ENCODE measurements at regions not wholly inside any gene's neighbourhood (a gene's known extent, or its start where the extent isn't known, plus 50 kb on each side); places are given as distances from the start of the nearest gene placed in this dataset.

- Histone ChIP-seq H3K4me3 (ENCODE audit: low read depth in 1 of 3, low read length in 3 of 3) (no peak overlapping the region), H3K36me3 (ENCODE audit: control insufficient read depth in 3 of 3, insufficient read depth in 2 of 3, low read depth in 1 of 3, low read length in 3 of 3) (no peaks in the 10 kb centered on the region), H3K9me3 (ENCODE audit: control insufficient read depth in 2 of 2, insufficient read depth in 1 of 2, low read depth in 1 of 2, low read length in 1 of 2) (no peaks in the 10 kb centered on the region), H3K27me3 (ENCODE audit: control insufficient read depth in 3 of 3, insufficient read depth in 3 of 3, low read length in 3 of 3) (no peaks in the 10 kb centered on the region), H3K4me1 (ENCODE audit: control insufficient read depth in 3 of 3, insufficient read depth in 2 of 3, low read depth in 1 of 3, low read length in 2 of 3) (peaks cover 0 to 6% (median 0%) of the 10 kb centered on the region in 3 donors), H3K27ac (ENCODE audit: low read depth in 1 of 3, low read length in 2 of 3) (no peak overlapping the region)
- whole genome bisulfite sequencing, 3 donors = 76 to 79% (median 79%) methylated on average over 3 of the region's 3 CpGs
- no peak for FAIRE-seq
- no peak for DNase-seq
Measured at GRCh38 chr6:142567461-142567860, 265.7 kb downstream of the ADGRG6 start.

GRCh38 chr6:142568857-142569597 lies 267.2 kb downstream of the ADGRG6 start:
- no peak for FAIRE-seq
- no peak for DNase-seq
- 69 to 93% (median 76%) methylated on average over 1 of the region's 1 CpG for WGBS, 3 donors
- Histone ChIP-seq H3K4me1 (ENCODE audit: control insufficient read depth in 3 of 3, insufficient read depth in 2 of 3, low read depth in 1 of 3, low read length in 2 of 3) (peaks cover 0 to 7% (median 0%) of the 10 kb centered on the region in 3 donors), H3K36me3 (ENCODE audit: control insufficient read depth in 3 of 3, insufficient read depth in 2 of 3, low read depth in 1 of 3, low read length in 3 of 3) (no peaks in the 10 kb centered on the region), H3K27ac (ENCODE audit: low read depth in 1 of 3, low read length in 2 of 3) (peak overlapping the region in 1 of 3 donors; percentile 7), H3K27me3 (ENCODE audit: control insufficient read depth in 3 of 3, insufficient read depth in 3 of 3, low read length in 3 of 3) (no peaks in the 10 kb centered on the region), H3K9me3 (ENCODE audit: control insufficient read depth in 2 of 2, insufficient read depth in 1 of 2, low read depth in 1 of 2, low read length in 1 of 2) (peaks cover 0 to 14% of the 10 kb centered on the region in 2 donors), H3K4me3 (ENCODE audit: low read depth in 1 of 3, low read length in 3 of 3) (no peak overlapping the region)

- FAIRE-seq (no peak), DNase-seq (no peak)
- Histone ChIP-seq H3K36me3 (ENCODE audit: control insufficient read depth in 3 of 3, insufficient read depth in 2 of 3, low read depth in 1 of 3, low read length in 3 of 3) (no peaks in the 10 kb centered on the region), H3K27me3 (ENCODE audit: control insufficient read depth in 3 of 3, insufficient read depth in 3 of 3, low read length in 3 of 3) (no peaks in the 10 kb centered on the region), H3K4me3 (ENCODE audit: low read depth in 1 of 3, low read length in 3 of 3) (no peak overlapping the region), H3K9me3 (ENCODE audit: control insufficient read depth in 2 of 2, insufficient read depth in 1 of 2, low read depth in 1 of 2, low read length in 1 of 2) (peaks cover 0 to 19% of the 10 kb centered on the region in 2 donors), H3K4me1 (ENCODE audit: control insufficient read depth in 3 of 3, insufficient read depth in 2 of 3, low read depth in 1 of 3, low read length in 2 of 3) (peaks cover 0 to 7% (median 0%) of the 10 kb centered on the region in 3 donors), H3K27ac (ENCODE audit: low read depth in 1 of 3, low read length in 2 of 3) (no peak overlapping the region)
- WGBS, 3 donors = 0 to 16% (median 4%) methylated on average over 1 of the region's 1 CpG
Measured at GRCh38 chr6:142569676-142570075, 267.9 kb downstream of the ADGRG6 start.

- Histone ChIP-seq H3K36me3 (ENCODE audit: control insufficient read depth in 3 of 3, insufficient read depth in 2 of 3, low read depth in 1 of 3, low read length in 3 of 3) (no peaks in the 10 kb centered on the region), H3K27ac (ENCODE audit: low read depth in 1 of 3, low read length in 2 of 3) (no peak overlapping the region), H3K27me3 (ENCODE audit: control insufficient read depth in 3 of 3, insufficient read depth in 3 of 3, low read length in 3 of 3) (no peaks in the 10 kb centered on the region), H3K4me3 (ENCODE audit: low read depth in 1 of 3, low read length in 3 of 3) (no peak overlapping the region), H3K9me3 (ENCODE audit: control insufficient read depth in 2 of 2, insufficient read depth in 1 of 2, low read depth in 1 of 2, low read length in 1 of 2) (peaks cover 0 to 21% of the 10 kb centered on the region in 2 donors), H3K4me1 (ENCODE audit: control insufficient read depth in 3 of 3, insufficient read depth in 2 of 3, low read depth in 1 of 3, low read length in 2 of 3) (peaks cover 0 to 7% (median 0%) of the 10 kb centered on the region in 3 donors)
- DNase-seq = peak in 1 of 2 donors; percentile 21
- FAIRE-seq = no peak
Measured at GRCh38 chr6:142570221-142570671, 268.4 kb downstream of the ADGRG6 start.

GRCh38 chr6:142592876-142593275 lies 291.1 kb downstream of the ADGRG6 start:
- WGBS, 3 donors = 47 to 66% (median 53%) methylated on average over 2 of the region's 2 CpGs
- H3K9me3 ChIP-seq (ENCODE audit: control insufficient read depth in 2 of 2, insufficient read depth in 1 of 2, low read depth in 1 of 2, low read length in 1 of 2) = no peaks in the 10 kb centered on the region
- H3K27ac ChIP-seq (ENCODE audit: low read depth in 1 of 3, low read length in 2 of 3) = no peak overlapping the region
- no peaks in the 10 kb centered on the region for H3K36me3 ChIP-seq (ENCODE audit: control insufficient read depth in 3 of 3, insufficient read depth in 2 of 3, low read depth in 1 of 3, low read length in 3 of 3)
- no peak for DNase-seq
- no peaks in the 10 kb centered on the region for H3K4me1 ChIP-seq (ENCODE audit: control insufficient read depth in 3 of 3, insufficient read depth in 2 of 3, low read depth in 1 of 3, low read length in 2 of 3)
- peaks cover 0 to 5% (median 0%) of the 10 kb centered on the region in 3 donors for H3K27me3 ChIP-seq (ENCODE audit: control insufficient read depth in 3 of 3, insufficient read depth in 3 of 3, low read length in 3 of 3)
- FAIRE-seq = no peak
- no peak overlapping the region for H3K4me3 ChIP-seq (ENCODE audit: low read depth in 1 of 3, low read length in 3 of 3)

- DNase-seq (no peak), FAIRE-seq (no peak)
- Histone ChIP-seq H3K27me3 (ENCODE audit: control insufficient read depth in 3 of 3, insufficient read depth in 3 of 3, low read length in 3 of 3) (peaks cover 0 to 5% (median 0%) of the 10 kb centered on the region in 3 donors), H3K4me1 (ENCODE audit: control insufficient read depth in 3 of 3, insufficient read depth in 2 of 3, low read depth in 1 of 3, low read length in 2 of 3) (no peaks in the 10 kb centered on the region), H3K4me3 (ENCODE audit: low read depth in 1 of 3, low read length in 3 of 3) (no peak overlapping the region), H3K27ac (ENCODE audit: low read depth in 1 of 3, low read length in 2 of 3) (no peak overlapping the region), H3K36me3 (ENCODE audit: control insufficient read depth in 3 of 3, insufficient read depth in 2 of 3, low read depth in 1 of 3, low read length in 3 of 3) (no peaks in the 10 kb centered on the region), H3K9me3 (ENCODE audit: control insufficient read depth in 2 of 2, insufficient read depth in 1 of 2, low read depth in 1 of 2, low read length in 1 of 2) (no peaks in the 10 kb centered on the region)
- WGBS, 3 donors = 49 to 56% (median 50%) methylated on average over 5 of the region's 5 CpGs
Measured at GRCh38 chr6:142597836-142598235, 296.0 kb downstream of the ADGRG6 start.

GRCh38 chr6:142601427-142601826 lies 299.6 kb downstream of the ADGRG6 start:
- Histone ChIP-seq H3K27me3 (ENCODE audit: control insufficient read depth in 3 of 3, insufficient read depth in 3 of 3, low read length in 3 of 3) (no peaks in the 10 kb centered on the region), H3K27ac (ENCODE audit: low read depth in 1 of 3, low read length in 2 of 3) (no peak overlapping the region), H3K36me3 (ENCODE audit: control insufficient read depth in 3 of 3, insufficient read depth in 2 of 3, low read depth in 1 of 3, low read length in 3 of 3) (no peaks in the 10 kb centered on the region), H3K4me3 (ENCODE audit: low read depth in 1 of 3, low read length in 3 of 3) (no peak overlapping the region), H3K9me3 (ENCODE audit: control insufficient read depth in 2 of 2, insufficient read depth in 1 of 2, low read depth in 1 of 2, low read length in 1 of 2) (no peaks in the 10 kb centered on the region), H3K4me1 (ENCODE audit: control insufficient read depth in 3 of 3, insufficient read depth in 2 of 3, low read depth in 1 of 3, low read length in 2 of 3) (no peaks in the 10 kb centered on the region)
- 96 to 100% (median 100%) methylated on average over 1 of the region's 1 CpG for WGBS, 3 donors
- FAIRE-seq = no peak
- no peak for DNase-seq

- FAIRE-seq = no peak
- Histone ChIP-seq H3K9me3 (ENCODE audit: control insufficient read depth in 2 of 2, insufficient read depth in 1 of 2, low read depth in 1 of 2, low read length in 1 of 2) (no peaks in the 10 kb centered on the region), H3K36me3 (ENCODE audit: control insufficient read depth in 3 of 3, insufficient read depth in 2 of 3, low read depth in 1 of 3, low read length in 3 of 3) (no peaks in the 10 kb centered on the region), H3K4me1 (ENCODE audit: control insufficient read depth in 3 of 3, insufficient read depth in 2 of 3, low read depth in 1 of 3, low read length in 2 of 3) (no peaks in the 10 kb centered on the region), H3K27me3 (ENCODE audit: control insufficient read depth in 3 of 3, insufficient read depth in 3 of 3, low read length in 3 of 3) (no peaks in the 10 kb centered on the region), H3K4me3 (ENCODE audit: low read depth in 1 of 3, low read length in 3 of 3) (no peak overlapping the region), H3K27ac (ENCODE audit: low read depth in 1 of 3, low read length in 2 of 3) (no peak overlapping the region)
- WGBS, 3 donors = 76 to 93% (median 77%) methylated on average over 3 of the region's 3 CpGs
- no peak for DNase-seq
Measured at GRCh38 chr6:142602972-142603371, 301.2 kb downstream of the ADGRG6 start.
